ENCODE measurements at regions not wholly inside any gene's neighbourhood (a gene's known extent, or its start where the extent isn't known, plus 50 kb on each side); places are given as distances from the start of the nearest gene placed in this dataset.

GRCh38 chr18:21963336-21963735 lies 206.1 kb upstream of the GATA6 start:
- TF ChIP-seq CTCF (conservative IDR thresholded peaks at IDR 0.05; ENCODE audit: low read depth, low read length) (no peak), EZH2 (IDR thresholded peaks at IDR 0.05; ENCODE audit: borderline replicate concordance, low read depth, low read length, poor library complexity, severe bottlenecking) (no peak)

Data from A673 (cell line).